Spleen (tissue), 7 donors: ENCODE measurements at regions not wholly inside any gene's neighbourhood (a gene's known extent, or its start where the extent isn't known, plus 50 kb on each side); places are given as distances from the start of the nearest gene placed in this dataset.

Source experiments
- POLR2AphosphoS5 ChIP-seq, 3 donors: sonication (generic); formaldehyde crosslinking; IDR thresholded peaks; one replicate each; pipeline ENCODE4 v1.5.1; 2017; ENCODE audit warnings: antibody characterized with exemption in 3 of 3
- TF ChIP-seq, protein P1 (sequence below), 11 experiments: fragments of 200-600 bp in 7 of 11; fragments of 450-650 bp in 4 of 11; sonication (generic) in 4 of 11; IDR thresholded peaks in 8 of 11; conservative IDR thresholded peaks in 3 of 11; 1 replicate in 7 of 11; 2 replicates in 4 of 11; pipeline versions ENCODE4 v1.4.0 to v1.8.0; 2016 to 2021; ENCODE audit warnings: antibody characterized with exemption in 11 of 11, inconsistent platforms in 4 of 11, mild to moderate bottlenecking in 1 of 11
- donor health status: DM: no; HTN: no; CAD: no; lungs with moderate emphysema.
- donor health status: DM: no; HTN: no; CAD: no.
- donor health status: DM: no; HTN: no; CAD: no.

DNA sequence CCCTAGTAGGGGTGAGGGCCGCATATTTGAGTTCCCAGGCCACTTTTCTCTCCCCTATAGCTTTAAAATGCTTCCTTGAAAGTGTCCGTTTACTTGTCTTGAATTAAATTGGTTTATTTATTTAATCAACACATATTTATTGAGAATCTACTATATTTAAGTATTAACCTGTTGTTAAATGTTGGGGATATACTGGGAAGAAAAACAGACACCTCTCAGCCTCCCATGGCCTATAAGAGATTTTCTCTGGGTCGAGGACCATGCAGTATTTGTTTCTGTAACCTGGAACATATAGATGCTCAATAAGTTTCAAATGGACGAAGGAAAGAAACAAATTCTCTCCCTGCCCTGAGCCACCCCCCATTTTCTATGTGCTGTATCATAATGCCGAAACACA, 98.6 kb downstream of the INSIG2 start:
- TF ChIP-seq, protein P1, sequence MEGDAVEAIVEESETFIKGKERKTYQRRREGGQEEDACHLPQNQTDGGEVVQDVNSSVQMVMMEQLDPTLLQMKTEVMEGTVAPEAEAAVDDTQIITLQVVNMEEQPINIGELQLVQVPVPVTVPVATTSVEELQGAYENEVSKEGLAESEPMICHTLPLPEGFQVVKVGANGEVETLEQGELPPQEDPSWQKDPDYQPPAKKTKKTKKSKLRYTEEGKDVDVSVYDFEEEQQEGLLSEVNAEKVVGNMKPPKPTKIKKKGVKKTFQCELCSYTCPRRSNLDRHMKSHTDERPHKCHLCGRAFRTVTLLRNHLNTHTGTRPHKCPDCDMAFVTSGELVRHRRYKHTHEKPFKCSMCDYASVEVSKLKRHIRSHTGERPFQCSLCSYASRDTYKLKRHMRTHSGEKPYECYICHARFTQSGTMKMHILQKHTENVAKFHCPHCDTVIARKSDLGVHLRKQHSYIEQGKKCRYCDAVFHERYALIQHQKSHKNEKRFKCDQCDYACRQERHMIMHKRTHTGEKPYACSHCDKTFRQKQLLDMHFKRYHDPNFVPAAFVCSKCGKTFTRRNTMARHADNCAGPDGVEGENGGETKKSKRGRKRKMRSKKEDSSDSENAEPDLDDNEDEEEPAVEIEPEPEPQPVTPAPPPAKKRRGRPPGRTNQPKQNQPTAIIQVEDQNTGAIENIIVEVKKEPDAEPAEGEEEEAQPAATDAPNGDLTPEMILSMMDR (IDR thresholded peaks at IDR 0.05 in 8 of 11, conservative IDR thresholded peaks at IDR 0.05 in 3 of 11): no peak
- no peak for TF ChIP-seq POLR2AphosphoS5 (IDR thresholded peaks at IDR 0.05)
